ENCODE measurements at regions not wholly inside any gene's neighbourhood (a gene's known extent, or its start where the extent isn't known, plus 50 kb on each side); places are given as distances from the start of the nearest gene placed in this dataset.

DNA sequence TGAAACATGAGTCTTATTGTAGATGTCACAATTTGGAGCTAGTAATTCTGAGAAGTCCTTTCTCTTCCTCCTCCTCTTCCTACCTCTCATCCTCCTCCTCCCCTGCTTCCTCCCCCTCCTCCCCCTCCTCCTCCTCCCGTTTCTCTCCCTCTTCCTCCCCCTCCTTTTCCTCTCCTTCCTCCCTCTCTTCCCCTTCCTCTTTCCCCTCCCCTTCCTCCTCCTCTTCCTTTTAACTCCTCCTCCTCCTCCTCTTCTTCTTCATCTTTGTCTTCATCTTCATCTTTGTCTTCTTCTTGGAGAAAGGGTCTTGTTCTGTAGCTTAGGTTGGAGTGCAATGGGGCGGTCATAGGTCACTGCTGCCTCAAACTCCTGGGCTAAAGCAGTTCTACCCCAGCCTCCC is 161.8 kb downstream of the PCDH7 start:
- Histone ChIP-seq H4K20me1 (replicated peaks in 1 of 2; ENCODE audit: control insufficient read depth in 1 of 2, insufficient read depth in 2 of 2, low read length in 2 of 2) (no peaks in the 10 kb centered on the region), H3K4me2 (ENCODE audit: insufficient read depth in 1 of 2, low read depth in 2 of 2, low read length in 2 of 2) (no peak overlapping the region), H2BK15ac (ENCODE audit: low read length) (no peak overlapping the region), H3K79me1 (ENCODE audit: low read depth, low read length) (no peaks in the 10 kb centered on the region), H3K27me3 (replicated peaks in 1 of 4; ENCODE audit: control insufficient read depth in 3 of 4, extremely low read depth in 1 of 4, insufficient read depth in 3 of 4, low read length in 3 of 4) (no peaks in the 10 kb centered on the region), H4K8ac (ENCODE audit: extremely low read depth, insufficient read depth, low read length) (no peak overlapping the region), H3K18ac (ENCODE audit: extremely low read depth, low read length) (no peak overlapping the region), H3K23me2 (ENCODE audit: low read depth, low read length) (no peaks in the 10 kb centered on the region), H3K4me3 (ENCODE audit: extremely low read depth in 1 of 4, insufficient read depth in 2 of 4, low read depth in 3 of 4, low read length in 4 of 4) (no peak overlapping the region), H3K36me3 (ENCODE audit: control insufficient read depth in 2 of 4, insufficient read depth in 4 of 4, low read length in 3 of 4) (no peaks in the 10 kb centered on the region), H3K23ac (ENCODE audit: insufficient read length) (no peak overlapping the region), H3K56ac (replicated peaks; ENCODE audit: insufficient read length, low read depth, low read length) (no peak overlapping the region), H2AK5ac (ENCODE audit: low read depth, low read length) (no peak overlapping the region), H3K27ac (ENCODE audit: low read depth, low read length) (no peak overlapping the region), H3K9ac (replicated peaks in 1 of 4; ENCODE audit: extremely low read depth in 1 of 4, low read depth in 3 of 4, low read length in 3 of 4) (no peak overlapping the region), H2BK5ac (ENCODE audit: low read depth, low read length) (no peak overlapping the region), H3K4ac (replicated peaks; ENCODE audit: insufficient read length, low read depth, low read length) (no peak overlapping the region), H2AFZ (ENCODE audit: low read length) (no peak overlapping the region), H3K4me1 (replicated peaks in 1 of 4; ENCODE audit: control insufficient read depth in 3 of 4, insufficient read depth in 4 of 4, low read length in 3 of 4) (no peaks in the 10 kb centered on the region), H3K9me3 (ENCODE audit: insufficient read depth in 2 of 2, low read depth in 1 of 2, low read length in 1 of 2) (no peaks in the 10 kb centered on the region), H3K79me2 (ENCODE audit: control insufficient read depth in 1 of 2, insufficient read depth in 2 of 2, low read length in 2 of 2) (no peaks in the 10 kb centered on the region), H4K91ac (replicated peaks; ENCODE audit: insufficient read length, low read length) (no peak overlapping the region), H2BK120ac (replicated peaks; ENCODE audit: low read depth, low read length) (no peak overlapping the region), H2BK20ac (ENCODE audit: low read length) (no peak overlapping the region), H2BK12ac (ENCODE audit: low read depth, low read length) (no peak overlapping the region), H4K5ac (ENCODE audit: insufficient read length, low read depth, low read length) (no peak overlapping the region), H3K14ac (ENCODE audit: insufficient read length) (no peak overlapping the region)
- WGBS, 2 experiments (ENCODE audit: extremely low coverage in 1 of 2, insufficient coverage in 1 of 2, insufficient read length in 1 of 2, insufficient replicate concordance in 2 of 2, low coverage in 1 of 2, low lambda C conversion rate in 2 of 2, missing lambda C conversion rate in 1 of 2): 67% methylated on average over 2 of the region's 2 CpGs; no CpG with 5 or more reads in 1 of the 2 experiments
- POLR2A ChIA-PET (ENCODE audit: partially characterized antibody): no interaction called here
- FAIRE-seq: no peak
- DNase-seq (ENCODE audit: low read depth in 1 of 2, low spot score in 2 of 2): no peak
- CTCF ChIA-PET (ENCODE audit: partially characterized antibody): no interaction called here
- TF ChIP-seq, protein P1, sequence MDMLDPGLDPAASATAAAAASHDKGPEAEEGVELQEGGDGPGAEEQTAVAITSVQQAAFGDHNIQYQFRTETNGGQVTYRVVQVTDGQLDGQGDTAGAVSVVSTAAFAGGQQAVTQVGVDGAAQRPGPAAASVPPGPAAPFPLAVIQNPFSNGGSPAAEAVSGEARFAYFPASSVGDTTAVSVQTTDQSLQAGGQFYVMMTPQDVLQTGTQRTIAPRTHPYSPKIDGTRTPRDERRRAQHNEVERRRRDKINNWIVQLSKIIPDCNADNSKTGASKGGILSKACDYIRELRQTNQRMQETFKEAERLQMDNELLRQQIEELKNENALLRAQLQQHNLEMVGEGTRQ (IDR thresholded peaks at IDR 0.05; ENCODE audit: low read length): no peak
